ENCODE measurements at regions not wholly inside any gene's neighbourhood (a gene's known extent, or its start where the extent isn't known, plus 50 kb on each side); places are given as distances from the start of the nearest gene placed in this dataset.

GRCh38 chr14:21985081-21985480 lies 311.5 kb upstream of the OR4E1 start (continued):
- TF ChIP-seq RFX5 (IDR thresholded peaks at IDR 0.05; ENCODE audit: borderline replicate concordance, low read depth, low read length): no peak
- TF ChIP-seq SIX5 (IDR thresholded peaks at IDR 0.05; ENCODE audit: low read depth, low read length): no peak
